Fibroblast of mammary gland (primary cell): ENCODE measurements at regions not wholly inside any gene's neighbourhood (a gene's known extent, or its start where the extent isn't known, plus 50 kb on each side); places are given as distances from the start of the nearest gene placed in this dataset.

Experiments
- DNase-seq: peaks from one replicate; pipeline ENCODE4 v3.0.0-alpha.2; 2010; ENCODE audit warnings: low read depth
- H3K4me3 ChIP-seq: 2 replicates; pipeline ENCODE4 v1.5.1; 2011; ENCODE audit warnings: low read depth, mild to moderate bottlenecking, low read length, moderate library complexity; ENCODE audit not compliant: control insufficient read depth
- TF ChIP-seq, protein P1 (sequence below): conservative IDR thresholded peaks from 2 replicates; pipeline ENCODE4 v1.5.1; 2011; ENCODE audit warnings: low read depth, low read length, inconsistent platforms; ENCODE audit not compliant: control insufficient read depth, insufficient read depth

DNA sequence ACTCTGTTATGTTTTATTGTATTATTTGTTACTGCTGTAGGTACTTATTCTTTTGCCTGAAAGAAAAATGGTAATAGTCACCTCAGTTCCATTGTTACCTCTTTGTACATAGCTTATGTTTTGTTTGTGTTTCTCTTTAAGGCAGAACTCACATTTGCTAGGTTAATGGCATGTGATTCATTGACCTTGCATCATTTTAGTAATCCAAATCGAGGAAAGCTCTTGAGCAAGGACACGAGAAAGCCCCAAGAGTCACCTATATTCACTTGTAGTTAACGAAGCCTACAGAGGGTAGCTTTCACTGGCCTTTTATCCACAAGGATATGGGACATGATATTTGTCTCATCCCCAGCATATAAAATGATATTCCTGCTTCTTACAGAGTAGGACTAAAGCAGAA is 1765.2 kb downstream of the NCAM2 start:
- DNase-seq = no peak
- no peak overlapping the region for H3K4me3 ChIP-seq
- TF ChIP-seq, protein P1, sequence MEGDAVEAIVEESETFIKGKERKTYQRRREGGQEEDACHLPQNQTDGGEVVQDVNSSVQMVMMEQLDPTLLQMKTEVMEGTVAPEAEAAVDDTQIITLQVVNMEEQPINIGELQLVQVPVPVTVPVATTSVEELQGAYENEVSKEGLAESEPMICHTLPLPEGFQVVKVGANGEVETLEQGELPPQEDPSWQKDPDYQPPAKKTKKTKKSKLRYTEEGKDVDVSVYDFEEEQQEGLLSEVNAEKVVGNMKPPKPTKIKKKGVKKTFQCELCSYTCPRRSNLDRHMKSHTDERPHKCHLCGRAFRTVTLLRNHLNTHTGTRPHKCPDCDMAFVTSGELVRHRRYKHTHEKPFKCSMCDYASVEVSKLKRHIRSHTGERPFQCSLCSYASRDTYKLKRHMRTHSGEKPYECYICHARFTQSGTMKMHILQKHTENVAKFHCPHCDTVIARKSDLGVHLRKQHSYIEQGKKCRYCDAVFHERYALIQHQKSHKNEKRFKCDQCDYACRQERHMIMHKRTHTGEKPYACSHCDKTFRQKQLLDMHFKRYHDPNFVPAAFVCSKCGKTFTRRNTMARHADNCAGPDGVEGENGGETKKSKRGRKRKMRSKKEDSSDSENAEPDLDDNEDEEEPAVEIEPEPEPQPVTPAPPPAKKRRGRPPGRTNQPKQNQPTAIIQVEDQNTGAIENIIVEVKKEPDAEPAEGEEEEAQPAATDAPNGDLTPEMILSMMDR = no peak

DNA sequence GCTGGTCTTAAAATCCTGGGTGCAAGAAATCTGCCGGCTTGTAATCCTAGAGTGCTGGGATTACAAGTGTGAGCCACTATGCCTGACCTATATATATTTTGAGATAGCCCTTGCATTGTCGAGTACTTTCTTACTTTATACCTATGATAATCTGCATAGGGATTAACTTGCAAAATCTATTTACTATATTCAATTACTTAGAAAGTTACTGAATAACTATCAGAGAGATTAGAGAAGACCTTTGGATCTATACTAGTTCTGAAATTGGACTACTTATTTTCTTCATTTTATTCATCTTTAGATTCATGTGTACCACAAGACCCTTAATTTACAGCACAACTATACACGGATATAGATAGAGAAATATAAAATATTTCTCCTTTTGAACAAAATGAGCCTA is 1766.0 kb downstream of the NCAM2 start:
- no peak overlapping the region for H3K4me3 ChIP-seq
- DNase-seq = no peak
- TF ChIP-seq, protein P1 = no peak

DNA sequence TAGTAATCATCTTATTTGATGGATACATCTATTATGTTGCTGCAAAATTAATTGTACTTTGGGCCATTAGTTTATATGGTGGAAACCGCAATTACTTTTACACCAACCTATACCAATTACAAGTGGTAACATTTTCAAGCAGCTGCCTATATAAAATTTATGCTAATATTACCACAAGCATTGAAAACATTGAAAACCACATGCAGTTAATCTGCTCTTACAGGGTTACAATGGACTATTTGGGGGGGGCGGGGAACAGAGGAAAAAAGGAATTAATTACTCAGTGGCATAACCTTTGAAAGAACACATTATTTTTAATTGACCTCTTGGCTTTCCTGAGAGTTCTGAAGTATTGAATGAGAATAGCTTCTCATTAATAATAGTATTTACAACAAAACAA is 1793.2 kb downstream of the NCAM2 start:
- DNase-seq = no peak
- TF ChIP-seq, protein P1 = no peak
- H3K4me3 ChIP-seq = no peak overlapping the region

DNA sequence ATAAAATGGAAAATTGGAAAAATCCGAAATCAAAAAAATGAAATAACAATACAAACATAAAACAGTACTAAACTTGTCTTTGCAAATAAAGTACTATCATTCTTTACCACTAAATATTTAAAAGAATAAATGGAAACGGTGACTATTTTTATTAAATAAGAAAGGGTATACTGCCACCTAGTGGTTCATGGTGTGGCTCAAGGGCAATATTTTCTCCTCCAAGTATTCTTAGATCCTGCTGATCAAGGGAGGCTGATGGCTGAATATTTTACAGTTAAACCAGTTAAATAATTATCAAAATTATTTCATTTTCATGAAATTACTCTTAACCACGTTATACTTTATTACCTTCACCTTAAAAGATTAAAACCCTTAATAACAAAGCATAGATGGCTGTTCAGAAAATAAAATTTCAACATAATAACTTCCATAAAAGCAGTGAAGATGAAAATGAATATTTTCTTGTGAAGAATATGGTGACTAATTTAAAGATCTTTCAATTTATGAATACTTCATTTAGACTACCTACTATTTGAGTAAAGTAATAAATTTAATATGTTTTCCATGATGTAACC is 1793.9 kb downstream of the NCAM2 start:
- TF ChIP-seq, protein P1 = peak; percentile 45
- DNase-seq = peak; percentile 28
- no peak overlapping the region for H3K4me3 ChIP-seq

DNA sequence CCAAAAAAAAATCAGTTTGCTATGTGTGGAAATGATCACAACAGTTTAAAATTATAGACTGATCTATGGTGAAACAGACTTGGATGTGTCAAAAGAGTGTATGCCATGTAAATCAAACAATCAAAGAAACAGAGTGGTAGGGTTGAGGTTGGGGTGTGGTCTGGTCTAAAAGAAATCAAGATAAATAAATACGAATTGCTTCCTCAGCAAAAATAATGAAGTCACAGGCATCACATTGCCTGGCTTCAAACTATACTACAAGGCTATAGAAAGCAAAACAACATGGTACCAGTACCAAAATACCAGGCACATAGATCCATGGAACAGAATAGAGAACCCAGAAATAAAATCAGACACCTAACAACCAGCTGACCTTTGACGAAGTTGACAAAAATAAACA is 1796.9 kb downstream of the NCAM2 start:
- DNase-seq = no peak
- H3K4me3 ChIP-seq = no peak overlapping the region
- TF ChIP-seq, protein P1 = no peak

DNA sequence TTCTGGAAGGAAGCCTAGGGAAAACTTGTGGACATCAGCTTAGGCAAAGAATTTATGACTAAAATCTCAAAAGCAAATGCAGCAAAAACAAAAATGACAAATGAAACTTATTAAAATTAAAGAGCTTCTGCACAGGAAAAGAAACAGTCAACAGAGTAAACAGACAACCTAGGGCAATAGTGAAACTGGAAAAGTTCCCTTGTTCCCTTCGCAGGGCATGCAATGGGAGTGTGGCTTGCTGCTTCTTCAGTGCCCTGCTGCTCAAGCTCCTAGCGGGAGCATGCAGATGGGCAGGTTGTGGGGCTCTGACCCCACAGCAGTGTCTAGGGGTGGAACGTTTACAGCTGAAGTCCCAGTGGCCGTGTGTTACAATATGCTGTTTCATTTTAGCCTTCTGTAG is 1797.4 kb downstream of the NCAM2 start:
- TF ChIP-seq, protein P1 = no peak
- DNase-seq = no peak
- no peak overlapping the region for H3K4me3 ChIP-seq

DNA sequence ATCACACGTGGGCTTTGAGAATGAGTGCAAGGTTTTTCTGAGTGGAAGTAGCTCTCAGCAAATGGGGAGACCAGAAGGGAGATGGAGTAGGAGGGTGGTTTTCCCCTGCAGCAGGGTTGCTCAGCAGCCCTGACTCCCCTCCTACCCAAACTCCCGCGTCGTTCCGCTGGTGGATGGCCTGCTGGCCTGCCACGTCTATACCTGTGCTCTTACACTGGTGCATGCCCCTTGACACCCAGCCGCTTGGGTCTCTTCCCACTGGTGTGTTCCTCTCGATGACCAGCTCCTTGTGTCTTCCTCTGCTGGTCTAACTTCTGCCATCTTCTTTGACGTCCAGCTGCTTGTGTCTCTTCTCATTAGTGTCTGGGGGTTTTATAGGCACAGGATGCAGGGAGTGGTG is 1797.9 kb downstream of the NCAM2 start:
- H3K4me3 ChIP-seq = no peak overlapping the region
- DNase-seq = no peak
- TF ChIP-seq, protein P1 = no peak
